SK-N-SH treated with all-trans-retinoic acid at 6 μM for 48 hours (cell line): ENCODE measurements at regions not wholly inside any gene's neighbourhood (a gene's known extent, or its start where the extent isn't known, plus 50 kb on each side); places are given as distances from the start of the nearest gene placed in this dataset.
"Not testable (repeated sequence)": the region's sequence is repeated elsewhere in the genome, so short reads cannot be mapped to it uniquely, and the experiment has no call there.

ENCODE experiments used
- ATAC-seq: fragments of 200-7000 bp; cut with Tn5 transposase; 3 replicates; pipeline ENCODE4 v1.9.1; 2020; ENCODE audit warnings: mild to moderate bottlenecking, moderate library complexity
- ARNTL ChIP-seq: fragments of 450-650 bp; formaldehyde crosslinking; IDR thresholded peaks from 2 replicates; pipeline ENCODE4 v1.5.0; 2020; ENCODE audit warnings: low read depth, mild to moderate bottlenecking, moderate library complexity, borderline replicate concordance
- BACH2 ChIP-seq: fragments of 250-450 bp; sonication (Bioruptor Pico); IDR thresholded peaks from 2 replicates; pipeline ENCODE4 v1.9.0; 2021; ENCODE audit warnings: mild to moderate bottlenecking, borderline replicate concordance
- CREB5 ChIP-seq: fragments of 250-450 bp; sonication (Bioruptor Pico); IDR thresholded peaks from 2 replicates; pipeline ENCODE4 v1.5.1; 2020; ENCODE audit warnings: low read depth, mild to moderate bottlenecking, moderate library complexity
- CSDC2 ChIP-seq: fragments of 250-450 bp; sonication (Bioruptor Pico); IDR thresholded peaks from 2 replicates; pipeline ENCODE4 v1.5.0; 2020; ENCODE audit warnings: mild to moderate bottlenecking, moderate library complexity
- CSRNP3 ChIP-seq: fragments of 250-450 bp; sonication (Bioruptor Pico); IDR thresholded peaks from 2 replicates; pipeline ENCODE4 v1.5.1; 2021; ENCODE audit warnings: mild to moderate bottlenecking, moderate library complexity
- GLIS3 ChIP-seq: fragments of 250-450 bp; sonication (Bioruptor Pico); IDR thresholded peaks from 2 replicates; pipeline ENCODE4 v1.5.0; 2020; ENCODE audit warnings: mild to moderate bottlenecking, moderate library complexity
- ISL1 ChIP-seq: fragments of 250-450 bp; sonication (Bioruptor Pico); IDR thresholded peaks from 2 replicates; pipeline ENCODE4 v2.1.2; 2022; ENCODE audit warnings: mild to moderate bottlenecking, moderate library complexity
- OSR1 ChIP-seq: fragments of 250-450 bp; sonication (Bioruptor Pico); IDR thresholded peaks from 2 replicates; pipeline ENCODE4 v1.8.0; 2022; ENCODE audit warnings: moderate library complexity, mild to moderate bottlenecking, inconsistent platforms
- PATZ1 ChIP-seq: fragments of 250-450 bp; sonication (Bioruptor Pico); IDR thresholded peaks from 2 replicates; pipeline ENCODE4 v1.8.0; 2020; ENCODE audit warnings: mild to moderate bottlenecking, moderate library complexity, borderline replicate concordance
- POU6F1 ChIP-seq: fragments of 250-450 bp; sonication (Bioruptor Pico); IDR thresholded peaks from 2 replicates; pipeline ENCODE4 v1.8.0; 2021; ENCODE audit warnings: low read depth, mild to moderate bottlenecking, moderate library complexity, borderline replicate concordance
- PPARA ChIP-seq: fragments of 250-450 bp; sonication (Bioruptor Pico); IDR thresholded peaks from 2 replicates; pipeline ENCODE4 v1.5.0; 2020; ENCODE audit warnings: mild to moderate bottlenecking, borderline replicate concordance
- RARB ChIP-seq: fragments of 250-450 bp; sonication (Bioruptor Pico); IDR thresholded peaks from 2 replicates; pipeline ENCODE4 v1.8.0; 2021; ENCODE audit warnings: mild to moderate bottlenecking, moderate library complexity
- SNAI2 ChIP-seq: fragments of 250-450 bp; sonication (Bioruptor Pico); IDR thresholded peaks from 2 replicates; pipeline ENCODE4 v1.5.0; 2020; ENCODE audit warnings: mild to moderate bottlenecking, moderate library complexity
- TCF4 ChIP-seq: fragments of 250-450 bp; sonication (Bioruptor Pico); IDR thresholded peaks from 2 replicates; pipeline ENCODE4 v1.8.0; 2021; ENCODE audit warnings: mild to moderate bottlenecking, moderate library complexity, borderline replicate concordance
- TOX ChIP-seq: fragments of 250-450 bp; sonication (Bioruptor Pico); IDR thresholded peaks from 2 replicates; pipeline ENCODE4 v1.8.0; 2021; ENCODE audit warnings: mild to moderate bottlenecking, moderate library complexity, borderline replicate concordance
- TSHZ2 ChIP-seq: fragments of 250-450 bp; sonication (Bioruptor Pico); IDR thresholded peaks from 2 replicates; pipeline ENCODE4 v1.5.0; 2020; ENCODE audit warnings: mild to moderate bottlenecking, moderate library complexity
- ZC3H10 ChIP-seq: fragments of 250-450 bp; sonication (Bioruptor Pico); IDR thresholded peaks from 2 replicates; pipeline ENCODE4 v1.5.1; 2021; ENCODE audit warnings: mild to moderate bottlenecking, moderate library complexity
- ZFP3 ChIP-seq: fragments of 250-450 bp; sonication (Bioruptor Pico); IDR thresholded peaks from 2 replicates; pipeline ENCODE4 v1.5.0; 2020; ENCODE audit warnings: mild to moderate bottlenecking, moderate library complexity
- ZFP30 ChIP-seq: fragments of 450-650 bp; formaldehyde crosslinking; IDR thresholded peaks from 2 replicates; pipeline ENCODE4 v1.5.0; 2022; ENCODE audit warnings: mild to moderate bottlenecking, moderate library complexity
- ZNF565 ChIP-seq: fragments of 450-650 bp; formaldehyde crosslinking; conservative IDR thresholded peaks from 2 replicates; pipeline ENCODE4 v1.5.0; 2020; ENCODE audit warnings: low read depth, mild to moderate bottlenecking, moderate library complexity
- ZNF70 ChIP-seq: fragments of 450-650 bp; formaldehyde crosslinking; IDR thresholded peaks from 2 replicates; pipeline ENCODE4 v1.5.0; 2020; ENCODE audit warnings: mild to moderate bottlenecking, moderate library complexity
- ZNF8 ChIP-seq: fragments of 450-650 bp; formaldehyde crosslinking; IDR thresholded peaks from 2 replicates; pipeline ENCODE4 v1.5.0; 2020; ENCODE audit warnings: mild to moderate bottlenecking, moderate library complexity

GRCh38 chr15:53193149-53193548 lies 403.0 kb upstream of the ONECUT1 start:
- ATAC-seq, result no peak
- TF ChIP-seq TOX (CRISPR knock-in tag), result no peak
- TF ChIP-seq OSR1, result no peak
- TF ChIP-seq ZC3H10 (CRISPR knock-in tag), result no peak
- no peak for TF ChIP-seq TSHZ2
- no peak for TF ChIP-seq ZFP3 (CRISPR knock-in tag)
- TF ChIP-seq ARNTL (CRISPR knock-in tag), result no peak
- no peak for TF ChIP-seq ZNF8 (CRISPR knock-in tag)
- TF ChIP-seq BACH2 (CRISPR knock-in tag), result no peak
- TF ChIP-seq TCF4, result no peak

- TF ChIP-seq ARNTL (CRISPR knock-in tag) (no peak), CREB5 (CRISPR knock-in tag) (no peak), POU6F1 (CRISPR knock-in tag) (no peak), RARB (CRISPR knock-in tag) (no peak), ZNF70 (CRISPR knock-in tag) (no peak), ZNF8 (CRISPR knock-in tag) (no peak), ZFP30 (CRISPR knock-in tag) (no peak), TOX (CRISPR knock-in tag) (no peak), CSDC2 (CRISPR knock-in tag) (no peak), BACH2 (CRISPR knock-in tag) (no peak), PATZ1 (CRISPR knock-in tag) (no peak), TSHZ2 (no peak)
- ATAC-seq, result no peak
These were observed 399.7 kb upstream of the ONECUT1 start for GRCh38 chr15:53189860-53190259.

GRCh38 chr15:53183449-53183848 lies 393.3 kb upstream of the ONECUT1 start:
- ATAC-seq, result not testable (repeated sequence)

GRCh38 chr15:53171571-53171970 lies 381.4 kb upstream of the ONECUT1 start:
- no peak for ATAC-seq
- TF ChIP-seq BACH2 (CRISPR knock-in tag) (no peak), CSRNP3 (CRISPR knock-in tag) (no peak), SNAI2 (CRISPR knock-in tag) (no peak), ZNF565 (CRISPR knock-in tag) (no peak), RARB (CRISPR knock-in tag) (no peak), ISL1 (CRISPR knock-in tag) (no peak), TCF4 (no peak), GLIS3 (no peak), ZFP3 (CRISPR knock-in tag) (no peak), PATZ1 (CRISPR knock-in tag) (no peak), TOX (CRISPR knock-in tag) (no peak), ARNTL (CRISPR knock-in tag) (no peak), PPARA (no peak), ZNF8 (CRISPR knock-in tag) (no peak)
